ENCODE measurements at regions not wholly inside any gene's neighbourhood (a gene's known extent, or its start where the extent isn't known, plus 50 kb on each side); places are given as distances from the start of the nearest gene placed in this dataset.

- TF ChIP-seq CTCF (IDR thresholded peaks at IDR 0.05; ENCODE audit: poor library complexity), result no peak
- no peak for TF ChIP-seq EZH2phosphoT487 (IDR thresholded peaks at IDR 0.05; ENCODE audit: low read depth, severe bottlenecking, unreplicated experiment)
- no peak for TF ChIP-seq EZH2 (IDR thresholded peaks at IDR 0.05; ENCODE audit: borderline replicate concordance)
Observed at GRCh38 chr11:80388130-80388529, 947.3 kb upstream of the TENM4 start.
